IMR-90 (cell line): ENCODE measurements at regions not wholly inside any gene's neighbourhood (a gene's known extent, or its start where the extent isn't known, plus 50 kb on each side); places are given as distances from the start of the nearest gene placed in this dataset.

ENCODE experiments used
- ATAC-seq: fragments of 200-7000 bp; cut with Tn5 transposase; 2 replicates; pipeline ENCODE4 v1.9.1; 2020; ENCODE audit warnings: low read depth, mild to moderate bottlenecking, moderate library complexity
- BruUV-seq: library from RNA; stranded (reverse); fragments of 400-500 nt; replicated peaks from 2 replicates; lab custom pipeline; 2021; lab: Mats Ljungman, UMichigan
- CTCF ChIA-PET: fragments of 300-600 bp; formaldehyde crosslinking; extraction: SDS; loops from one replicate; lab custom pipeline; 2021; ENCODE audit warnings: antibody characterized with exemption; lab: Yijun Ruan, JAX
- POLR2A ChIA-PET: fragments of 300-600 bp; sonication (Branson Sonifier 250); formaldehyde crosslinking; loops from one replicate; lab custom pipeline; 2022; ENCODE audit warnings: antibody characterized with exemption; ENCODE audit not compliant: unreplicated experiment; lab: Charles Lee
- DNase-seq: peaks from one replicate; pipeline ENCODE4 v3.0.0; 2013
- H2AFZ ChIP-seq: replicated peaks from 2 replicates; pipeline ENCODE3; 2013; ENCODE audit warnings: low read length, mild to moderate bottlenecking; ENCODE audit not compliant: poor library complexity
- H2AK5ac ChIP-seq: 2 replicates; pipeline ENCODE4 v1.6.1; 2013; ENCODE audit warnings: low read depth, low read length, inconsistent platforms
- H2AK9ac ChIP-seq: replicated peaks from 2 replicates; pipeline ENCODE3; 2013; ENCODE audit warnings: mild to moderate bottlenecking, low read depth, low read length, moderate library complexity; ENCODE audit not compliant: poor library complexity
- H2BK120ac ChIP-seq: 2 replicates; pipeline ENCODE4 v1.6.1; 2013; ENCODE audit warnings: low read depth, low read length, inconsistent platforms
- H2BK15ac ChIP-seq: 3 replicates; pipeline ENCODE4 v1.6.1; 2013; ENCODE audit warnings: low read depth, low read length, inconsistent platforms
- H2BK20ac ChIP-seq: 2 replicates; pipeline ENCODE4 v1.6.1; 2013; ENCODE audit warnings: low read depth, mild to moderate bottlenecking, inconsistent platforms, low read length, moderate library complexity
- H2BK5ac ChIP-seq: 2 replicates; pipeline ENCODE4 v1.6.1; 2013; ENCODE audit warnings: mild to moderate bottlenecking, low read depth, low read length, inconsistent platforms; ENCODE audit not compliant: poor library complexity, severe bottlenecking
- H3K14ac ChIP-seq: replicated peaks from 2 replicates; pipeline ENCODE4 v1.6.1; 2013; ENCODE audit warnings: low read depth, low read length, inconsistent platforms
- H3K18ac ChIP-seq: 2 replicates; pipeline ENCODE4 v1.6.1; 2013; ENCODE audit warnings: low read depth, low read length, control low read depth
- H3K23ac ChIP-seq: 2 replicates; pipeline ENCODE4 v1.6.1; 2013; ENCODE audit warnings: low read depth, low read length, inconsistent platforms
- H3K27ac ChIP-seq: 2 replicates; pipeline ENCODE4 v1.5.1; 2013; ENCODE audit warnings: mild to moderate bottlenecking, control low read depth, low read length; ENCODE audit not compliant: insufficient read depth
- H3K27me3 ChIP-seq: 2 replicates; pipeline ENCODE4 v1.6.1; 2013; ENCODE audit warnings: low read length; ENCODE audit not compliant: control insufficient read depth, insufficient read depth
- H3K36me3 ChIP-seq: 2 replicates; pipeline ENCODE4 v1.6.1; 2013; ENCODE audit warnings: low read length, mixed read lengths; ENCODE audit not compliant: control insufficient read depth, insufficient read depth
- H3K4ac ChIP-seq: 2 replicates; pipeline ENCODE4 v1.6.1; 2013; ENCODE audit warnings: low read depth, low read length, inconsistent platforms
- H3K4me1 ChIP-seq: 2 replicates; pipeline ENCODE4 v1.6.1; 2013; ENCODE audit warnings: low read length, mixed read lengths; ENCODE audit not compliant: control insufficient read depth, insufficient read depth
- H3K4me2 ChIP-seq: 2 replicates; pipeline ENCODE4 v1.6.1; 2013; ENCODE audit warnings: low read depth, mild to moderate bottlenecking, control low read depth, low read length, moderate library complexity
- H3K4me3 ChIP-seq: 2 replicates; pipeline ENCODE4 v1.5.1; 2013; ENCODE audit warnings: low read depth, mild to moderate bottlenecking, control low read depth, low read length, moderate library complexity; ENCODE audit not compliant: insufficient read depth
- H3K56ac ChIP-seq: 2 replicates; pipeline ENCODE4 v1.6.1; 2013; ENCODE audit warnings: low read length, inconsistent platforms; ENCODE audit not compliant: insufficient read depth; ENCODE audit errors: extremely low read depth
- H3K79me1 ChIP-seq, 2 experiments: 2 replicates each; pipeline ENCODE4 v1.6.1; 2013; ENCODE audit warnings: low read length in 2 of 2, inconsistent platforms in 1 of 2, low read depth in 1 of 2
- H3K9ac ChIP-seq: 2 replicates; pipeline ENCODE4 v1.6.1; 2013; ENCODE audit warnings: low read depth, low read length, control low read depth
- H3K9me1 ChIP-seq: 2 replicates; pipeline ENCODE4 v1.6.1; 2013; ENCODE audit warnings: low read length, inconsistent platforms; ENCODE audit not compliant: insufficient read depth
- H3K9me3 ChIP-seq: 2 replicates; pipeline ENCODE4 v1.6.1; 2013; ENCODE audit warnings: low read length; ENCODE audit not compliant: control insufficient read depth, insufficient read depth
- H4K20me1 ChIP-seq: 2 replicates; pipeline ENCODE4 v1.6.1; 2013; ENCODE audit warnings: low read length, inconsistent platforms; ENCODE audit not compliant: insufficient read depth
- H4K5ac ChIP-seq: 2 replicates; pipeline ENCODE4 v1.6.1; 2013; ENCODE audit warnings: mild to moderate bottlenecking, low read depth, low read length, control low read depth
- H4K8ac ChIP-seq, 2 experiments: 2 replicates each; pipeline ENCODE4 v1.6.1; 2013; ENCODE audit warnings: low read depth in 2 of 2, low read length in 2 of 2, control low read depth in 1 of 2, inconsistent platforms in 1 of 2
- H4K91ac ChIP-seq: 2 replicates; pipeline ENCODE4 v1.6.1; 2013; ENCODE audit warnings: low read depth, low read length, inconsistent platforms; ENCODE audit not compliant: insufficient read depth
- BHLHE40 ChIP-seq: fragments of 150-350 bp; IDR thresholded peaks from 2 replicates; pipeline ENCODE4 v1.6.1; 2016; ENCODE audit warnings: mild to moderate bottlenecking, low read depth, low read length
- CEBPB ChIP-seq: IDR thresholded peaks from 2 replicates; pipeline ENCODE4 v1.6.1; 2012; ENCODE audit warnings: low read depth, low read length, improper control_type of control experiment
- CHD1 ChIP-seq: IDR thresholded peaks from 2 replicates; pipeline ENCODE4 v1.6.1; 2012; ENCODE audit warnings: low read depth, low read length, improper control_type of control experiment
- MAFK ChIP-seq: IDR thresholded peaks from 2 replicates; pipeline ENCODE4 v1.6.1; 2012; ENCODE audit warnings: low read depth, low read length, improper control_type of control experiment
- MAZ ChIP-seq: IDR thresholded peaks from 2 replicates; pipeline ENCODE4 v1.6.1; 2012; ENCODE audit warnings: low read depth, mild to moderate bottlenecking, low read length, improper control_type of control experiment, moderate library complexity, borderline replicate concordance
- MXI1 ChIP-seq: IDR thresholded peaks from 2 replicates; pipeline ENCODE4 v1.6.1; 2012; ENCODE audit warnings: low read depth, mild to moderate bottlenecking, low read length, moderate library complexity, borderline replicate concordance
- NFE2L2 ChIP-seq: fragments of 150-350 bp; IDR thresholded peaks from 2 replicates; pipeline ENCODE4 v1.6.1; 2016; ENCODE audit warnings: low read depth, mild to moderate bottlenecking, low read length
- POLR2A ChIP-seq: IDR thresholded peaks from 2 replicates; pipeline ENCODE4 v1.6.1; 2012; ENCODE audit warnings: mild to moderate bottlenecking, low read depth, low read length
- RAD21 ChIP-seq: IDR thresholded peaks from 2 replicates; pipeline ENCODE4 v1.6.1; 2012; ENCODE audit warnings: low read length, improper control_type of control experiment
- RCOR1 ChIP-seq: IDR thresholded peaks from 2 replicates; pipeline ENCODE4 v1.6.1; 2012; ENCODE audit warnings: mild to moderate bottlenecking, low read length, improper control_type of control experiment; ENCODE audit not compliant: insufficient replicate concordance
- RFX5 ChIP-seq: IDR thresholded peaks from 2 replicates; pipeline ENCODE4 v1.8.0; 2012; ENCODE audit warnings: low read depth, mild to moderate bottlenecking, low read length, moderate library complexity
- SMC3 ChIP-seq: fragments of 150-350 bp; IDR thresholded peaks from 2 replicates; pipeline ENCODE4 v1.6.1; 2016; ENCODE audit warnings: low read depth, mild to moderate bottlenecking, antibody characterized with exemption, low read length, moderate library complexity
- WGBS, 2 experiments: methylation state at CpG; one replicate each; pipeline versions ENCODE4 v1.1.5 to v1.1.7; 2013; ENCODE audit warnings: missing lambda C conversion rate in 2 of 2; ENCODE audit not compliant: insufficient read length in 1 of 2; ENCODE audit errors: extremely low coverage in 2 of 2; 5-methylcytosine and 5-hydroxymethylcytosine counted together
- dilution Hi-C: fragments of 300-500 bp; cut with HindIII; formaldehyde crosslinking; loops from one replicate; pipeline ENCODE4 v1.14.3; 2018; ENCODE audit warnings: low sequenced_read_pairs; ENCODE audit not compliant: unreplicated experiment
- in situ Hi-C: fragments of 300-500 bp; cut with MboI; formaldehyde crosslinking; loops from 3 replicates; pipeline ENCODE4 v1.14.3; 2019; ENCODE audit warnings: low sequenced_read_pairs, inconsistent platforms, mixed read lengths
- intact Hi-C: fragments of 100-400 bp; cut with micrococcal nuclease; formaldehyde crosslinking; loops from 2 replicates; pipeline ENCODE4 v1.10.0; 2022
- TF ChIP-seq, protein P1 (sequence below): conservative IDR thresholded peaks from 2 replicates; pipeline ENCODE4 v1.5.1; 2012; ENCODE audit warnings: mild to moderate bottlenecking, low read depth, low read length, improper control_type of control experiment
- TF ChIP-seq, protein P2 (sequence below): fragments of 150-350 bp; IDR thresholded peaks from 2 replicates; pipeline ENCODE4 v1.6.1; 2016; ENCODE audit warnings: low read depth, mild to moderate bottlenecking, low read length, moderate library complexity, borderline replicate concordance
- TF ChIP-seq, protein P3 (sequence below): fragments of 150-350 bp; IDR thresholded peaks from 2 replicates; pipeline ENCODE4 v1.6.1; 2017; ENCODE audit warnings: mild to moderate bottlenecking, antibody characterized with exemption, low read length, low read depth

DNA sequence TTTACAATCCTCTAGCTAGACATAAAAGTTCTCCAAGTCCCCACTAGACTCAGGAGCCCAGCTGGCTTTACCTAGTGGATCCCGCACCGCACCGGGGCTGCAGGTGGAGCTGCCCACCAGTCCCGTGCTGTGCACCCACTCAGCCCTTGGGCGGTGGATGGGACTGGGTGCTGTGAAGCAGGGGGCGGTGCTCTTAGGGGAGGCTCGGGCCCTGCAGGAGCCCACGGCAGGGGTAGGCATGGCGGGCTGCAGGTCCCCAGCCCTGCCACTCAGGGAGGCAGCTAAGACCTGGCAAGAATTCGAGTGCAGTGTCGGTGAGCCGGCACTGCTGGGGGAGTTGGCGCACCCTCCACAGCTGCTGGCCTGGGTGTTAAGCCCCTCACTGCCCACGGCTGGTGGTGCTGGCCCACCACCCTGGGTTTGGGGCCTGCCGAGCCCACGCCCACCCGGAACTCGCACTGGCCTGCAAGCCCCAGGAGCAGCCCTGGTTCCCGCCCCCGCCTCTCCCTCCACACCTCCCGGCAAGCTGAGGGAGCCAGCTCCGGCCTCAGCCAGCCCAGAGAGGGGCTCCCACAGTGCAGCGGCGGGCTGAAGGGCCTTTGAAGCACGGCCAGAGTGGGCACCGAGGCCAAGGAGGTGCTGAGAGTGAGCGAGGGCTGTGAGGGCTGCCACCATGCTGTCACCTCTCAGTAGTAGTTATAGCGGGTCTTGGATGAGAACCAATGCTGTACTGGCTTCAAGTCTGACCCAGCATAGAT lies 255.2 kb downstream of the CDH7 start:
- dilution Hi-C loops, result no loop called here

More for the DNA sequence above, 255.2 kb downstream of the CDH7 start:
- ChIA-PET CTCF (no interaction called here), POLR2A (no interaction called here)
- no TSS peak for BruUV-seq
- no peak overlapping the region for H4K91ac ChIP-seq
- H3K27me3 ChIP-seq, result no peaks in the 10 kb centered on the region
- H3K4me2 ChIP-seq, result no peak overlapping the region
- H4K5ac ChIP-seq, result no peak overlapping the region
- H2AK9ac ChIP-seq, result no peak overlapping the region
- H4K20me1 ChIP-seq, result no peaks in the 10 kb centered on the region
- no peak overlapping the region for H2AK5ac ChIP-seq
- H3K9me1 ChIP-seq, result no peaks in the 10 kb centered on the region
- H2BK120ac ChIP-seq, result no peak overlapping the region
- in situ Hi-C loops (no loop called here), intact Hi-C loops (no loop called here)
- H2BK15ac ChIP-seq, result no peak overlapping the region
- no peak overlapping the region for H3K18ac ChIP-seq
- no peaks in the 10 kb centered on the region for H3K36me3 ChIP-seq
- no peaks in the 10 kb centered on the region for H3K4me1 ChIP-seq
- H3K23ac ChIP-seq, result no peak overlapping the region
- H3K79me1 ChIP-seq, result no peaks in the 10 kb centered on the region
- H3K4me3 ChIP-seq, result no peak overlapping the region
- no peak for ATAC-seq
- no peak overlapping the region for H2AFZ ChIP-seq
- no peak overlapping the region for H2BK20ac ChIP-seq
- H3K56ac ChIP-seq, result no peak overlapping the region
- no peak overlapping the region for H3K9ac ChIP-seq
- TF ChIP-seq CEBPB, result no peak
- no peak for TF ChIP-seq MXI1
- no peak for TF ChIP-seq NFE2L2
- no peak for TF ChIP-seq MAFK
- TF ChIP-seq MAZ, result no peak
- TF ChIP-seq RAD21, result no peak
- no peak for TF ChIP-seq POLR2A
- TF ChIP-seq BHLHE40, result no peak
- no peak for TF ChIP-seq CHD1
- TF ChIP-seq SMC3, result no peak
- TF ChIP-seq, protein P1, sequence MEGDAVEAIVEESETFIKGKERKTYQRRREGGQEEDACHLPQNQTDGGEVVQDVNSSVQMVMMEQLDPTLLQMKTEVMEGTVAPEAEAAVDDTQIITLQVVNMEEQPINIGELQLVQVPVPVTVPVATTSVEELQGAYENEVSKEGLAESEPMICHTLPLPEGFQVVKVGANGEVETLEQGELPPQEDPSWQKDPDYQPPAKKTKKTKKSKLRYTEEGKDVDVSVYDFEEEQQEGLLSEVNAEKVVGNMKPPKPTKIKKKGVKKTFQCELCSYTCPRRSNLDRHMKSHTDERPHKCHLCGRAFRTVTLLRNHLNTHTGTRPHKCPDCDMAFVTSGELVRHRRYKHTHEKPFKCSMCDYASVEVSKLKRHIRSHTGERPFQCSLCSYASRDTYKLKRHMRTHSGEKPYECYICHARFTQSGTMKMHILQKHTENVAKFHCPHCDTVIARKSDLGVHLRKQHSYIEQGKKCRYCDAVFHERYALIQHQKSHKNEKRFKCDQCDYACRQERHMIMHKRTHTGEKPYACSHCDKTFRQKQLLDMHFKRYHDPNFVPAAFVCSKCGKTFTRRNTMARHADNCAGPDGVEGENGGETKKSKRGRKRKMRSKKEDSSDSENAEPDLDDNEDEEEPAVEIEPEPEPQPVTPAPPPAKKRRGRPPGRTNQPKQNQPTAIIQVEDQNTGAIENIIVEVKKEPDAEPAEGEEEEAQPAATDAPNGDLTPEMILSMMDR, result no peak
- TF ChIP-seq RCOR1, result no peak
- TF ChIP-seq, protein P2, sequence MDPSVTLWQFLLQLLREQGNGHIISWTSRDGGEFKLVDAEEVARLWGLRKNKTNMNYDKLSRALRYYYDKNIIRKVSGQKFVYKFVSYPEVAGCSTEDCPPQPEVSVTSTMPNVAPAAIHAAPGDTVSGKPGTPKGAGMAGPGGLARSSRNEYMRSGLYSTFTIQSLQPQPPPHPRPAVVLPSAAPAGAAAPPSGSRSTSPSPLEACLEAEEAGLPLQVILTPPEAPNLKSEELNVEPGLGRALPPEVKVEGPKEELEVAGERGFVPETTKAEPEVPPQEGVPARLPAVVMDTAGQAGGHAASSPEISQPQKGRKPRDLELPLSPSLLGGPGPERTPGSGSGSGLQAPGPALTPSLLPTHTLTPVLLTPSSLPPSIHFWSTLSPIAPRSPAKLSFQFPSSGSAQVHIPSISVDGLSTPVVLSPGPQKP, result no peak
- TF ChIP-seq, protein P3, sequence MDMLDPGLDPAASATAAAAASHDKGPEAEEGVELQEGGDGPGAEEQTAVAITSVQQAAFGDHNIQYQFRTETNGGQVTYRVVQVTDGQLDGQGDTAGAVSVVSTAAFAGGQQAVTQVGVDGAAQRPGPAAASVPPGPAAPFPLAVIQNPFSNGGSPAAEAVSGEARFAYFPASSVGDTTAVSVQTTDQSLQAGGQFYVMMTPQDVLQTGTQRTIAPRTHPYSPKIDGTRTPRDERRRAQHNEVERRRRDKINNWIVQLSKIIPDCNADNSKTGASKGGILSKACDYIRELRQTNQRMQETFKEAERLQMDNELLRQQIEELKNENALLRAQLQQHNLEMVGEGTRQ, result no peak
- TF ChIP-seq RFX5, result no peak
- H3K9me3 ChIP-seq, result peaks cover 15% of the 10 kb centered on the region; the same call in 1 of the 2 replicates
- no peak overlapping the region for H3K14ac ChIP-seq
- H2BK5ac ChIP-seq, result no peak overlapping the region
- H4K8ac ChIP-seq, result no peak overlapping the region
- 87% methylated on average over 6 of the region's 28 CpGs; no CpG with 5 or more reads in 1 of the 2 experiments for WGBS, 2 experiments
- H3K4ac ChIP-seq, result no peak overlapping the region
- no peak overlapping the region for H3K27ac ChIP-seq
- DNase-seq, result no peak
